Kidney tubule cell (primary cell): ENCODE measurements at regions not wholly inside any gene's neighbourhood (a gene's known extent, or its start where the extent isn't known, plus 50 kb on each side); places are given as distances from the start of the nearest gene placed in this dataset.
A peak's percentile ranks its signal among the peaks of the same experiment; 100 is the strongest.
"Not testable (repeated sequence)": the region's sequence is repeated elsewhere in the genome, so short reads cannot be mapped to it uniquely, and the experiment has no call there.

ENCODE experiments used
- DNase-seq: peaks from one replicate; pipeline ENCODE4 v3.0.0-alpha.2; 2018; ENCODE audit warnings: low spot score

- DNase-seq = no peak
These were observed 91.9 kb upstream of the TSPAN2 start for GRCh38 chr1:115181231-115181630.

- DNase-seq = peak; percentile 100
These were observed 90.2 kb upstream of the TSPAN2 start for GRCh38 chr1:115179397-115180079.

- no peak for DNase-seq
These were observed 86.9 kb upstream of the TSPAN2 start for GRCh38 chr1:115176189-115176588.

DNA sequence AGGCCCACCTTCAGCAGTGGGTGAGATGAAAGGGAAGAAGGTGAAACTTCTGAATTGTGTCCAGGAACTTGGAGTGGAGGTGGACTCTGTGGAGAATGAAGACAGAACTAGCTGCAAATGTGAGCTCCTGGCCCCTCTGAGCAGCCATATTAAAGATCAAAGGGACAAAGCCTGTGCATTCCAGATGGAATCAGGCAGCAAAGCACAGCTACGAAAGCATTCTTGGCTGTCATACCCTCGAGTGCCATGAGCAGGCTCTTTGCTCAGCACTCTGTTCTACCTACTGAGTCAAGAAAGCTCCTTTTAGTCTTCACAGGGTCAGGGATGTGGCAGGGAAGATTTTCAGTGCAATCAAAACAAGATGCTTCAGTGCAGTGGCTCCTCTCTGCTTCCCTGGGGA, 86.3 kb upstream of the TSPAN2 start:
- DNase-seq = no peak

GRCh38 chr1:115173151-115173550, 83.8 kb upstream of the TSPAN2 start:
- DNase-seq = no peak

DNA sequence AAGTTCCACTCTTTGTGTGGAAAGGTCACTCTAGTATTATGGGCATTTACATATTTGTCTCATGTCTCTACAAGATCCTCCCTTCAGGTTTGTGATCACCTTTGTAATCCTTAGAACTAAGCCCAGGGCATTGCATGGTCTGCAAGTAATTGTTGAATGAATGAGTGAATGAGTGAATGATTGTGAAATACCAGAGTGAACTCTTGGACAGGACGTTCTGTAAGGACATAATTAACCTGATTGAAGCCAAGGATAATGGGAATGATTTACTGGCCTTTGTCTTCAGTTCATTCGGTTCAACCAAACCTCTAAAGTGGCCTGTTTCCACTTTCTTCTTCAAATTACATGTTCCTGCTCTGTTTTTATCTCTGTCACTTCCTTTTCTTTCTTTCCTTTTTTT, 83.0 kb upstream of the TSPAN2 start:
- no peak for DNase-seq

GRCh38 chr1:115170961-115171392, 81.7 kb upstream of the TSPAN2 start:
- no peak for DNase-seq

GRCh38 chr1:115170377-115170776, 81.1 kb upstream of the TSPAN2 start:
- no peak for DNase-seq

- DNase-seq = peak; percentile 62
These were observed 78.7 kb upstream of the TSPAN2 start for GRCh38 chr1:115168026-115168425.

DNA sequence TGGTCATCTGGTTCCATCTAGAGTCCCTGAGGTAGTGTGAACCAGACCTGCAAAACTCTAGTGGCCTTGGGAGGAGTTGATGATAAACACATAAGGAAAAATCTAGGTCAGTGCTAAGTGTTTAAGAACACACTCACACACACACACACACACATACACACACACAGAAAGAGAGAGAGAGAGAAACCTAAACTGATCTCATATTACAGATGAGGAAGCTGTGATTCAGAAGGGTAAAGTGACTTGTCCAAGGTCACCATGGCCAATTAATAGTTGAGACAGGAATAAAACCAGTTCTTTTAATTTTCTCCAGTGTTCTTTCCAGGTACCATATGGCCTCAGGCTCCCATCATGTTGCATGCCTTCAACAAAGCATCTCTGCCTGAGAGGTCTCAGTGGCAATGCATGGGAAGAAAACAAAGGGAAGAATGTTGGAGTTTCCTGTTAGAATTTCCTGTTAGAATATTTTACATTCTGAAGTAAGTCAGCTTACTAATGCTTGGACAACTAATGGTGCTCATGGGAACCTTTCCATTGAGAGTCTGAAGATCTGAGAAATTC, 77.3 kb upstream of the TSPAN2 start:
- DNase-seq = peak; percentile 69

GRCh38 chr1:115165776-115166175, 76.5 kb upstream of the TSPAN2 start:
- no peak for DNase-seq

GRCh38 chr1:115164940-115165705, 75.8 kb upstream of the TSPAN2 start:
- DNase-seq = no peak

GRCh38 chr1:115164484-115164883, 75.2 kb upstream of the TSPAN2 start:
- DNase-seq = no peak

DNA sequence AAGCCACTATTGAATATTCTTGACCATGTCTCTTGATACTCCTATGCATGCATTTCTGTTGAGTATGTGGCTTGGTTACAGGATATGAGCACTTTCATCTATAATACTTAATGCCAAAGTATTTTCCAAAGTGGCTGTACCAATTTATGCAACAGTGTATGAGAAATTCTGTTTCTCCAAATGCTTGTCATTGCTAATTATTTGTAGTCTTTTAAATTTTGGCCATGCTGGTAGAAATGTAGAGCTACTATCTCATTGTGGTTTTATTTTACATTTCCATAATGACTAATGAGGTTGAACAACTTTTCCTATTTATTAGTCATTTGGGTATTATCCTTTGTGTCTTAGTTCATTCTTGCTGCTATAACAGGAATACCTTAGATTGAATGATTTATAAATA, 71.4 kb upstream of the TSPAN2 start:
- DNase-seq = no peak

DNA sequence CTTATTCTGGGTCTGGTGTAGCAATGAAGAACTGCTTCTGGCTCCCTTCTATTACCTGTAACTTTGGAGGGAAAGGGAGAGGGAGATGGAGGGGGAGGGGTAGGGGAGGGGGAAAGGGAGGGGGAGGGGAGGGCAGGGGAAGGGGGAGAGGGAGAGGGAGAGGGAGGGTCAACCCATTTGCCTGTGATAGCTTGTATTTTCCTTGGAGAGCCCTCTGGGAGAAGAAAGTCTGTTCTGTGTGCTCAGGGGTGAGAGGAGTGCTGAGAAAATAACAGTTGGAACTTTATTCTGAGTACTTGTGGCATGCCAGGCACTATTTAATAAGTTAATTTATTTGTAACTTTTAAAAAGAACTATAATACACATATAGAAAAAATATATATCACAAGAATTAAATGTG, 70.7 kb upstream of the TSPAN2 start:
- no peak for DNase-seq

GRCh38 chr1:115158181-115158580, 68.9 kb upstream of the TSPAN2 start:
- DNase-seq = peak; percentile 31

- no peak for DNase-seq
These were observed 67.6 kb upstream of the TSPAN2 start for GRCh38 chr1:115156826-115157468.

DNA sequence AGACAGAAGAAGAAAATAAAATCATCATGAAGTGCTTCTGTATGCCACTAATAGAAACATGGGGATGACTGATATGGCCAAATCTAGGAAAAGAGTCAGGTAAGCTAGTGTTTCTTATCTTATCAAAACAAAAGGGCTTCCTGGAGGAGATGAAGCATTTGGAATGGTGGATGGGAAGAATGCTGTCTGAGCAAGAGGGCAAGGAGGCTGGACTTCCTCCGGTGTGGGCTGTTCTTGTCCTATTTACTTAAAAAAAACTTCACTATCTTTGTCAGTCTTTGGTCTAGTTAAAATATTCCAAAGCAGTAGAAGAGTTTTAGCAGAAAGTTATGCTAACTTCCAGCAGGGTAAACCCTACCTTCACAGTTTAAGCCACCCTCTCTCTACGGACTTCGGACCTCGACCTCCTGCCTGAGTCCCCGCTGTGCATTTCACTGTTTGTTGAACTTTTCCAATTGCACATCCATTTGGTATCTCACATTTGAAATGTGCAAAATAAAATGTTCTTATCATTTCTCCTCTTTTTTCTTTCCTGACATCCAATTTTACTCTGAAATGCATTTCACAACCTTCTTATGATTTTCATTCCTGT, 64.8 kb upstream of the TSPAN2 start:
- no peak for DNase-seq

DNA sequence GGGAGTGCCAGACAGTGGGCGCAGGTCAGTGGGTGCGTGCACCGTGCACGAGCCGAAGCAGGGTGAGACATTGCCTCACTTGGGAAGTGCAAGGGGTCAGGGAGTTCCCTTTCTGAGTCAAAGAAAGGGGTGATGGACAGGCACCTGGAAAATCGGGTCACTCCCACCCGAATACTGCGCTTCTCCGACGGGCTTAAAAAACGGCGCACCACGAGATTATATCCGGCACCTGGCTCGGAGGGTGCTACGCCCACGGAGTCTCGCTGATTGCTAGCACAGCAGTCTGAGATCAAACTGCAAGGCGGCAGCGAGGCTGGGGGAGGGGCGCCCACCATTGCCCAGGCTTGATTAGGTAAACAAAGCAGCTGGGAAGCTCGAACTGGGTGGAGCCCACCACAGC, 58.6 kb upstream of the TSPAN2 start:
- DNase-seq = not testable (repeated sequence)

DNA sequence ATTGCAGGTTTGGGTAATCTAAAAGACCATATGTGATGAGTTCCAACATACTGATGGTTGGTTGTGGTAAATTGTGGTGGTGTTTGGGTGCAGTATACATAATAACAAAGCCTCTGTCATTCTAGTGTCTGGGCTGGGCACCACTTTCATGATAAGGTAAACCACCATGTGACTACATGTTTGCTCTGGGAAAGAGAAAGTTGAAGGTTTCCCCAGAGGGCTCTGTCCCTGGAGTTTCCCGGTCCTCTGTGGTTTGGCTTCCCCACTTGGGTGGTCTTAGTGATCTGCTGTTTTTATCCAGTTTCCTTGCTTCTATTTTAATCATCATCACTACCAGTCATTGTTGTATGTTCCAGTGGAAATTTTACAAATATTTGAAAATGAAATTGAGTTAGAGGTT, 55.9 kb upstream of the TSPAN2 start:
- DNase-seq = no peak

GRCh38 chr1:115144176-115144575, 54.9 kb upstream of the TSPAN2 start:
- peak; percentile 91 for DNase-seq

GRCh38 chr1:115142616-115143015, 53.3 kb upstream of the TSPAN2 start:
- no peak for DNase-seq

DNA sequence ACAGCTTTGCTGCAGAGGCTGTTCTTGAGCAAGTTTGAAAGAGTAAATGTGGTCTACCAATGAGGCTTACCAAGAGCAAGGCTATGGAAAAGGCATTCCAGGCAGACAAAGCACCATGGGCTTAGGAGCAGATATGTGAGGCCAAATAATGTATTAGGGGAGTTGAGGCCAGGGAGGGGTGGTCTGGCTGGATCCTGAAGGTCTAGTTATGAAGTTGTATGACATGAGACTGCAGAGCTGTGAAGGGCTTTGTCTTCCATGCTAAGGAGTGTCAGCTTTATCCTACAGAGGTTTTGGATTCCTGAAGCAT, 51.8 kb upstream of the TSPAN2 start:
- DNase-seq = no peak
